ACC112 (cell line): ENCODE measurements at regions not wholly inside any gene's neighbourhood (a gene's known extent, or its start where the extent isn't known, plus 50 kb on each side); places are given as distances from the start of the nearest gene placed in this dataset.

Source experiments
- H2AFZ ChIP-seq: fragments of 200-600 bp; sonication (generic); one replicate; pipeline ENCODE4 v1.6.0; 2017; ENCODE audit warnings: antibody characterized with exemption, low read length; ENCODE audit not compliant: unreplicated experiment
- H3K27ac ChIP-seq: fragments of 200-600 bp; sonication (generic); 2 replicates; pipeline ENCODE4 v1.5.1; 2014; ENCODE audit warnings: low read depth, mild to moderate bottlenecking, antibody characterized with exemption, low read length, moderate library complexity
- H3K27me3 ChIP-seq: fragments of 200-600 bp; sonication (generic); 2 replicates; pipeline ENCODE4 v1.6.1; 2014; ENCODE audit warnings: mild to moderate bottlenecking, antibody characterized with exemption, low read length, moderate library complexity, mixed read lengths; ENCODE audit not compliant: insufficient read depth
- H3K36me3 ChIP-seq: fragments of 200-600 bp; sonication (generic); 2 replicates; pipeline ENCODE4 v1.6.1; 2016; ENCODE audit warnings: mild to moderate bottlenecking, antibody characterized with exemption, low read length, moderate library complexity, mixed read lengths; ENCODE audit not compliant: insufficient read depth
- H3K4me1 ChIP-seq: fragments of 200-600 bp; sonication (generic); one replicate; pipeline ENCODE4 v1.6.1; 2016; ENCODE audit warnings: low read length, mixed read lengths; ENCODE audit not compliant: insufficient read depth, unreplicated experiment, control insufficient read depth
- H3K4me3 ChIP-seq: fragments of 200-600 bp; sonication (generic); 2 replicates; pipeline ENCODE4 v1.5.1; 2014; ENCODE audit warnings: mild to moderate bottlenecking, low read depth, low read length
- H3K79me2 ChIP-seq: fragments of 200-600 bp; sonication (generic); one replicate; pipeline ENCODE4 v1.6.0; 2016; ENCODE audit warnings: low read length; ENCODE audit not compliant: control insufficient read depth, unreplicated experiment, insufficient read depth

DNA sequence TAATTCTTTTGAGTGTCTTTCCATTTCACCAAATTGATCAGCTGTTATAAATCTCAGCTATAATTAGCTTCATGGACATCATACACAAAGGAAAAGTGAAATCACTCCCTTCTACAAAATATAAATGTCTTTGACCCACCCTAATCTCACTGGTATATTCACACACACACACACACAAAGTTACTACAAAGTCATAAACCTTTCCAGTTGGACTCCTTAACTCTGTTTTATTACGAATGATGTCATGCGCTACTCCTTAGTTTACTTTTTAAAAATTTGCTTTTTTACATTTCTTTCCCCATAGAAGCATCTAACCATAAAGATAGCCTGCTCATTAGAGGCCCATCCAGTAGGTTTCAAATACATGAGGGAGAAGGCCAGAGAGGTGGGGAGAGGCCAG is 103.0 kb downstream of the SLC30A10 start:
- H3K79me2 ChIP-seq: no peaks in the 10 kb centered on the region
- H3K27me3 ChIP-seq: peaks cover 12% of the 10 kb centered on the region
- H3K36me3 ChIP-seq: no peaks in the 10 kb centered on the region
- H3K4me3 ChIP-seq: no peak overlapping the region
- H3K4me1 ChIP-seq: no peaks in the 10 kb centered on the region
- H3K27ac ChIP-seq: no peak overlapping the region
- H2AFZ ChIP-seq: no peak overlapping the region

DNA sequence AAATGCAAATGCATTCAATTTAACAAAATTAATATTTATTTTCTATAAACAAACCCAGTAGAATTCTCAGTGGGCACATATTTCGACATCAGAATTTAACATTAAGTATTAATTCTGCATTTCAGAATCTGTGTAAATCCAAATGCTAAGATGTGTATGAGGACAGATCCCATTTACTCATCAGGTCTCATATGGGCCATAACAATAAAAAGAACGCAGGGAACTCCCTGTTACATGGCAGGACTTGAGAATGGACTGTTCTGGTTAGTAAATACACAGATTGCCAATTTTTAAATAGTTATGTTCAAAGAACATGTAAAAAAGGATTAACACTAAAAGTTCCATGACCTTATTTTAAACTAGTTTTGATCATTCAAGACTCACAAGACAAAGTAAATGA is 104.0 kb downstream of the SLC30A10 start:
- Histone ChIP-seq H2AFZ (no peak overlapping the region), H3K79me2 (no peaks in the 10 kb centered on the region), H3K4me3 (no peak overlapping the region), H3K27me3 (peaks cover 12% of the 10 kb centered on the region), H3K36me3 (no peaks in the 10 kb centered on the region), H3K27ac (no peak overlapping the region), H3K4me1 (no peaks in the 10 kb centered on the region)

DNA sequence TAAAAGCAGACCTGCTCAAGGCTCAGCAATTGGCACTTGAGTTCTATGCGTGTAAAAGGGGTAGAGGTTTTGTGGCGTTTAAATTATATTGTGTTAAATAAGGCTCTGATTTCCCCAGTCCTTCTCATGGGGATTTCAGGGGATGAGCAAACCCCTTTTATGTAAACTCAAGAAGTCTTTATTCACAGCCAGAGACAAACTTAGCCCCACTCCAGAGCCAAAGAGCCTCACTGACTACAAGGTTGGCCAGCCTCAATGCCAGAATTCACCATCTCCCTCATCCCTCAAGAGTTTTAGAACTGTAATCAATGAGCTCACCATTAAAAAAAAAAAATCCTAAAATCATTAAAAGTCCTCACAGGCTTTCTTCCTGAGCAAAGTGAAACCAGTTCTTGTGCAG is 107.8 kb downstream of the SLC30A10 start:
- no peak overlapping the region for H3K4me3 ChIP-seq
- no peaks in the 10 kb centered on the region for H3K36me3 ChIP-seq
- no peaks in the 10 kb centered on the region for H3K4me1 ChIP-seq
- H2AFZ ChIP-seq: no peak overlapping the region
- H3K79me2 ChIP-seq: no peaks in the 10 kb centered on the region
- no peak overlapping the region for H3K27ac ChIP-seq
- peaks cover 23% of the 10 kb centered on the region for H3K27me3 ChIP-seq

DNA sequence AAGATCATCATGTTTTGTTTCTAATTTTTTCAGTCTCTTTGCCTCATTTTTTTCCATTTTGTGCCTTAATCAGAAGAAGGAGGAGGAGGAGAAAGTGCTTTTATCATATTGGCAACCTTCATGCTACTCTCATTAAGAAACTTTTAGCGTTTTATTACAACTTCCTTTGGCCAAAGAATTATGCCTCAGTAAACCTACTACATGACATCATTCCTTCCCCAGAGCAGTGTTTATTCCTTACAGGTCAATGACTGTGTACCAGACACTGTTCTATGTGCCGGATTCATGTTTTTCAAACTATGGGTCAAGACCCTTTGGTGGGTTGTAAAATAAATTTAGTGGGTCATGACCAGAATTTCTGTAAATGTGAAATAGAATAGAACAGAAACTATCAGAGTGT is 110.4 kb downstream of the SLC30A10 start:
- Histone ChIP-seq H3K36me3 (no peaks in the 10 kb centered on the region), H3K27ac (no peak overlapping the region), H3K4me1 (no peaks in the 10 kb centered on the region), H3K79me2 (no peaks in the 10 kb centered on the region), H3K4me3 (no peak overlapping the region), H3K27me3 (peaks cover 48% of the 10 kb centered on the region), H2AFZ (no peak overlapping the region)

GRCh38 chr1:219813294-219813693 is 115.1 kb downstream of the SLC30A10 start:
- Histone ChIP-seq H2AFZ (no peak overlapping the region), H3K4me3 (no peak overlapping the region), H3K27ac (no peak overlapping the region), H3K27me3 (peaks cover 54% of the 10 kb centered on the region), H3K79me2 (no peaks in the 10 kb centered on the region), H3K4me1 (no peaks in the 10 kb centered on the region), H3K36me3 (no peaks in the 10 kb centered on the region)

DNA sequence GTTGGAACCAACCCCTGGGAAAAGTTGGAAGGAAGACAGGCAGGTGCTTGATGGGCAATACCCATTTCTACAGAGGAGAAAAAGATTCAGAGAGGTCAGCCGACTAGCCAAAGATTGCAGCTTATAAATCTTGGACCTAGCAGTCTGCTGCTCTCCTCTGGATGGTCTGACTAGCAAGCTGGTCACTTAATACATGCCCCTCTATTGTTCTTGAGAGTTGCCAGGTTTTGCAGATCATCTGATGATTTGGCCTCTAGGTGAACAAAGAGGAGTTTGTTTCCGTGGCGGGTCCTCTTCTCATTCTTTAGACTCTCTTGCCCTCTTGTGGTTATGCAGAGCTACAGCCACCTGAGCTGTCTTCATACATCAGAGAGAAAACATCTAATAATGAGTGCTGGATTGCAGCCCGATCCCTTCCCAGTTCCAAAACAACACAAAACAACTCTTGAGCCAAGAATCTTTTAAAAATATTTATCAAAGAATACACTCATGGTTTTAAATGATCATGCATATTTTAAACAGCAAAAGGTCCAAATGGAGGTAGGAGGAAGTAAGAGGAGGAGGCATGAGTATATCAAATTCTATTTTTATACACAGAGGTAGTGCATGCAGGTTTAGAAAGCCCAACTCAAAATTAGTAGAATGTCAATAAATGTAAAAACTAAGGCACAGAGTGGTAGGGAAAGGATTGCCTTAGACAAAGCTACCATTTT is 115.7 kb downstream of the SLC30A10 start:
- Histone ChIP-seq H3K27ac (no peak overlapping the region), H3K36me3 (no peaks in the 10 kb centered on the region), H3K27me3 (peaks cover 51% of the 10 kb centered on the region), H3K4me1 (no peaks in the 10 kb centered on the region), H3K4me3 (no peak overlapping the region), H2AFZ (no peak overlapping the region), H3K79me2 (no peaks in the 10 kb centered on the region)

GRCh38 chr1:219812086-219812485 is 116.3 kb downstream of the SLC30A10 start:
- Histone ChIP-seq H3K27me3 (peaks cover 45% of the 10 kb centered on the region), H3K27ac (no peak overlapping the region)

DNA sequence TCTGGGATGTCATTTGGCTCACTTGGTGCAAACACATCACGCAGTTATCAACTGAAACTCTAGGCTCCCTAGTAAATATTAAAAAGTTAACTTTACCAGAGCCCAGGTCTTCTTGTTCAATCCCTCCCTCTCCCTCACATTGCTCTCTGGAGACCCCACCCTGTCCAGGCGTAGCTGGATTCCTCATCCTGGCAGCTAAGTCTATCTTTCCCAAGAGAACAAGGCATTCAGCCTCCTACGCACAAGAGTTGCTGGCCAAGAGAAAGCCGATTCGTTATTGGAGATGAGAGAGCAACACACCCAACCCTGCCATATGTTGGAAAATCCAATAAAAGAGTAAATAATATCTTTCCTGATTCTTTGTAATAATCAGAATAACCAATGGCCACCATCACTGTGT is 117.9 kb downstream of the SLC30A10 start:
- H3K79me2 ChIP-seq: no peaks in the 10 kb centered on the region
- H3K4me1 ChIP-seq: no peaks in the 10 kb centered on the region
- no peak overlapping the region for H3K27ac ChIP-seq
- peaks cover 35% of the 10 kb centered on the region for H3K27me3 ChIP-seq
- no peak overlapping the region for H2AFZ ChIP-seq
- H3K4me3 ChIP-seq: no peak overlapping the region
- no peaks in the 10 kb centered on the region for H3K36me3 ChIP-seq

More at GRCh38 chr1:219812086-219812485, 116.3 kb downstream of the SLC30A10 start:
- no peaks in the 10 kb centered on the region for H3K36me3 ChIP-seq
- no peaks in the 10 kb centered on the region for H3K4me1 ChIP-seq
- H3K4me3 ChIP-seq: no peak overlapping the region
- no peak overlapping the region for H2AFZ ChIP-seq
- no peaks in the 10 kb centered on the region for H3K79me2 ChIP-seq

GRCh38 chr1:219808790-219809189 is 119.6 kb downstream of the SLC30A10 start:
- Histone ChIP-seq H2AFZ (no peak overlapping the region), H3K27ac (no peak overlapping the region), H3K79me2 (no peaks in the 10 kb centered on the region), H3K4me3 (no peak overlapping the region), H3K4me1 (no peaks in the 10 kb centered on the region), H3K27me3 (peaks cover 19% of the 10 kb centered on the region), H3K36me3 (no peaks in the 10 kb centered on the region)

- Histone ChIP-seq H3K4me1 (no peaks in the 10 kb centered on the region), H3K4me3 (no peak overlapping the region), H3K27ac (no peak overlapping the region), H2AFZ (no peak overlapping the region), H3K27me3 (peaks cover 4% of the 10 kb centered on the region; the same call in 1 of the 2 replicates), H3K79me2 (no peaks in the 10 kb centered on the region), H3K36me3 (no peaks in the 10 kb centered on the region)
Measured at GRCh38 chr1:219806642-219807041, 121.7 kb downstream of the SLC30A10 start.

GRCh38 chr1:219806020-219806419 is 122.3 kb downstream of the SLC30A10 start:
- no peak overlapping the region for H2AFZ ChIP-seq
- H3K4me1 ChIP-seq: no peaks in the 10 kb centered on the region
- H3K36me3 ChIP-seq: no peaks in the 10 kb centered on the region
- no peak overlapping the region for H3K27ac ChIP-seq
- H3K79me2 ChIP-seq: no peaks in the 10 kb centered on the region
- H3K27me3 ChIP-seq: 0 out of 2 replicates have a peak, but pooled peaks cover 4% of the 10 kb centered on the region
- H3K4me3 ChIP-seq: no peak overlapping the region
